K562 (cell line): ENCODE measurements at regions not wholly inside any gene's neighbourhood (a gene's known extent, or its start where the extent isn't known, plus 50 kb on each side); places are given as distances from the start of the nearest gene placed in this dataset.

Source experiments
- ATAC-seq: fragments of 200-7000 bp; cut with Tn5 transposase; 3 replicates; pipeline ENCODE4 v1.9.1; 2020; ENCODE audit warnings: moderate library complexity
- BruUV-seq: library from RNA; stranded (reverse); fragments of 400-500 nt; replicated peaks from 2 replicates; lab custom pipeline; 2021; lab: Mats Ljungman, UMichigan
- CTCF ChIA-PET: fragments of 300-600 bp; formaldehyde crosslinking; extraction: SDS; loops from one replicate; lab custom pipeline; 2021; ENCODE audit warnings: low intra/inter-chr PET ratio; lab: Yijun Ruan, JAX
- POLR2A ChIA-PET: fragments of 300-600, 350-650 bp; sonication (Branson Sonifier 250); formaldehyde crosslinking; extraction: SDS; loops from one replicate; lab custom pipeline; 2021; ENCODE audit warnings: antibody characterized with exemption, inconsistent platforms; lab: Yijun Ruan, JAX
- DNase-seq, 4 experiments: peaks; one replicate each; pipeline versions ENCODE4 v3.0.0 to v3.0.0-alpha.2; 2011 to 2018; ENCODE audit warnings: low spot score in 3 of 4, mixed read lengths in 3 of 4; ENCODE audit errors: extremely low read depth in 1 of 4
- FAIRE-seq: peaks from 2 replicates; lab custom pipeline; 2011; peaks lifted over from hg19 to GRCh38; lab: Jason Lieb, UNC
- H2AFZ ChIP-seq: 2 replicates; pipeline ENCODE4 v1.6.0; 2011; ENCODE audit warnings: low read depth, low read length, control low read depth, inconsistent platforms
- H3K27ac ChIP-seq: fragments of 200-600 bp; 3 replicates; pipeline ENCODE4 v1.8.0; 2011; ENCODE audit warnings: low read depth, mild to moderate bottlenecking, control low read depth, inconsistent platforms, low read length, moderate library complexity, mixed read lengths; ENCODE audit errors: extremely low read depth
- H3K27me3 ChIP-seq, 2 experiments: fragments of 300-600 bp in 1 of 2; 2 replicates in 1 of 2; 3 replicates in 1 of 2; pipeline versions ENCODE4 v1.6.0 to v1.8.0; 2011; ENCODE audit warnings: inconsistent platforms in 2 of 2, low read length in 2 of 2, mild to moderate bottlenecking in 1 of 2, mixed read lengths in 1 of 2, moderate library complexity in 1 of 2; ENCODE audit not compliant: control insufficient read depth in 2 of 2, insufficient read depth in 2 of 2
- H3K36me3 ChIP-seq: fragments of 300-600 bp; 3 replicates; pipeline ENCODE4 v1.8.0; 2011; ENCODE audit warnings: mild to moderate bottlenecking, low read length, inconsistent platforms; ENCODE audit not compliant: control insufficient read depth, insufficient read depth
- H3K4me1 ChIP-seq, 2 experiments: fragments of 200-600 bp in 1 of 2; replicated peaks in 1 of 2; 2 replicates in 1 of 2; 3 replicates in 1 of 2; pipeline versions ENCODE4 v1.5.1 to v1.8.0; 2011; ENCODE audit warnings: inconsistent platforms in 2 of 2, low read length in 2 of 2, mild to moderate bottlenecking in 1 of 2, mixed read lengths in 1 of 2, moderate library complexity in 1 of 2; ENCODE audit not compliant: control insufficient read depth in 2 of 2, insufficient read depth in 2 of 2
- H3K4me2 ChIP-seq: 2 replicates; pipeline ENCODE4 v1.6.1; 2011; ENCODE audit warnings: low read length, control low read depth, inconsistent platforms, mixed read lengths; ENCODE audit not compliant: insufficient read depth
- H3K4me3 ChIP-seq: fragments of 200-600 bp; sonication (generic), shearing (Covaris generic); 2 replicates; pipeline ENCODE4 v1.5.1; 2016; ENCODE audit warnings: control low read depth, inconsistent platforms
- H3K79me2 ChIP-seq: fragments of 200-600 bp; 3 replicates; pipeline ENCODE4 v1.8.0; 2011; ENCODE audit warnings: low read length, inconsistent platforms; ENCODE audit not compliant: control insufficient read depth, insufficient read depth
- H3K9ac ChIP-seq, 2 experiments: 2 replicates each; pipeline versions ENCODE4 v1.6.0 to v1.6.1; 2011; ENCODE audit warnings: low read depth in 2 of 2, low read length in 2 of 2, control low read depth in 1 of 2, inconsistent platforms in 1 of 2, mild to moderate bottlenecking in 1 of 2, mixed read lengths in 1 of 2; ENCODE audit not compliant: insufficient read depth in 1 of 2
- H3K9me1 ChIP-seq: one replicate; pipeline ENCODE4 v1.6.0; 2011; ENCODE audit warnings: inconsistent platforms, mild to moderate bottlenecking, low read length, moderate library complexity; ENCODE audit not compliant: control insufficient read depth, insufficient read depth
- H3K9me3 ChIP-seq: replicated peaks from 2 replicates; pipeline ENCODE4 v1.5.1; 2011; ENCODE audit warnings: low read depth, low read length, inconsistent platforms; ENCODE audit not compliant: control insufficient read depth, insufficient read depth
- H4K20me1 ChIP-seq: replicated peaks from 2 replicates; pipeline ENCODE4 v1.6.1; 2011; ENCODE audit warnings: low read length, inconsistent platforms, mixed read lengths; ENCODE audit not compliant: control insufficient read depth, insufficient read depth
- CCAR2 ChIP-seq: fragments of 200-400 bp; formaldehyde crosslinking; IDR thresholded peaks from 2 replicates; pipeline ENCODE4 v1.6.1; 2017; ENCODE audit warnings: mild to moderate bottlenecking, low read depth, low read length
- KDM2B ChIP-seq: fragments of 250-450 bp; sonication (Bioruptor Pico); IDR thresholded peaks from 2 replicates; pipeline ENCODE4 v1.8.0; 2021; ENCODE audit warnings: mild to moderate bottlenecking, moderate library complexity
- MAZ ChIP-seq, 2 experiments: fragments of 450-650 bp in 1 of 2; sonication (generic) in 1 of 2; formaldehyde crosslinking; IDR thresholded peaks in 1 of 2; conservative IDR thresholded peaks in 1 of 2; 2 replicates each; pipeline versions ENCODE4 v1.4.0 to v1.5.0; 2020; ENCODE audit warnings: mild to moderate bottlenecking in 1 of 2, missing genetic modification reagents in 1 of 2
- MECOM ChIP-seq: fragments of 250-450 bp; sonication (Bioruptor Pico); IDR thresholded peaks from 2 replicates; pipeline ENCODE4 v1.8.0; 2022; ENCODE audit warnings: inconsistent platforms
- ZBTB7A ChIP-seq: IDR thresholded peaks from 2 replicates; pipeline ENCODE4 v1.6.1; 2011; ENCODE audit warnings: low read depth, mild to moderate bottlenecking, low read length, moderate library complexity, borderline replicate concordance; ENCODE audit not compliant: control insufficient read depth
- WGBS: fragments of 100-300 bp; shearing (Covaris generic); methylation state at CpG from one replicate; pipeline ENCODE4 v1.1.6; 2016; ENCODE audit warnings: low coverage, mixed read lengths; ENCODE audit not compliant: insufficient coverage; ENCODE audit errors: missing lambda C conversion rate; 5-methylcytosine and 5-hydroxymethylcytosine counted together
- in situ Hi-C: fragments of 300-500 bp; cut with MboI; formaldehyde crosslinking; loops from 4 replicates; pipeline ENCODE4 v1.15.0; 2018; ENCODE audit warnings: inconsistent platforms, mixed read lengths
- intact Hi-C: fragments of 100-400 bp; cut with micrococcal nuclease; formaldehyde crosslinking; loops from 2 replicates; pipeline ENCODE4 v1.14.2; 2022
- TF ChIP-seq, protein P1 (sequence below): fragments of 450-650 bp; IDR thresholded peaks from 2 replicates; pipeline ENCODE4 v1.6.1; 2014; ENCODE audit warnings: low read depth, mild to moderate bottlenecking, moderate library complexity, borderline replicate concordance

DNA sequence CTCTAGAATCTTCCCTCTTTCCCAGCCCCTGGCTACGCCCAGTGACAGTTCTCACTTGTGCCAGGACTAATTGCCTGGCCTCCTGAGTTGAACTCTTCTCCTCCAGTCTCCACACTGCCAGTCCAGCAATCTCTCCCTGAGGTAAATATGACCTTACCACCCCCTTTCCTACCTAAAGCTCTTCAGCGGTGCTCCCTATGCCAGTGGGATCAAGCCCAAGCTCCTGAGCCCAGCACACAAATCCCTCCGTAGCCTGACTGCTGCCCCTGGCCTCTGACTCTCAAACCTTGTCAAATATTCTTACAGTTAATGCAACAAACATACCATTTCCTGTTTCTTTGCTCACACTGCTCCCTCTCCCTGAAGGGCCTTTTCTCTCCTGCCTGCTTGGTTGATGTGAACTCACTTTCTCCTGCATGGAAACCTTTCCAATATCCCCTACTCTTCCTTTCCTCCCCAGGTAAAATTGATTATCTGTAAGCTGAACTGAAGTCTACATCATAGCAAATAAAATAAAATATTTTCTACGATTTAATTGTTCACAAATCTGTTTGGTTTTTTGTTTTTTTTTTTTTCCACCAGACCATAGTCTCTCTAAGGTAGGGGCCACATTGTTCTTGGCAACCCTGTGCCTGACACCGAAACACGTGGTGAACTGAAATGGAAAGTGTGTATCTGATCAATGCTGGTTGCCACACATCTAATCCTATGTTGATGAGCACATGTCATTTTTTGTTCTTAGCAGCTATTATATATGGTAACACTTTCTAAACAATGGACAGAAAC, 147.5 kb downstream of the SLC38A6 start:
- in situ Hi-C loops (no loop called here), intact Hi-C loops (no loop called here)
- no peaks in the 10 kb centered on the region for H4K20me1 ChIP-seq
- ATAC-seq: no peak
- FAIRE-seq: no peak
- ChIA-PET POLR2A (interaction anchor here (0.6 kb wide), 1 partner anchor 458 kb away, joined by 4 read pairs; no protein-coding TSS in a partner anchor), CTCF (no interaction called here)
- no peaks in the 10 kb centered on the region for H3K36me3 ChIP-seq
- no TSS peak for BruUV-seq
- H3K4me3 ChIP-seq: no peak overlapping the region
- H3K4me2 ChIP-seq: no peak overlapping the region
- H3K9ac ChIP-seq: no peak overlapping the region
- TF ChIP-seq, protein P1, sequence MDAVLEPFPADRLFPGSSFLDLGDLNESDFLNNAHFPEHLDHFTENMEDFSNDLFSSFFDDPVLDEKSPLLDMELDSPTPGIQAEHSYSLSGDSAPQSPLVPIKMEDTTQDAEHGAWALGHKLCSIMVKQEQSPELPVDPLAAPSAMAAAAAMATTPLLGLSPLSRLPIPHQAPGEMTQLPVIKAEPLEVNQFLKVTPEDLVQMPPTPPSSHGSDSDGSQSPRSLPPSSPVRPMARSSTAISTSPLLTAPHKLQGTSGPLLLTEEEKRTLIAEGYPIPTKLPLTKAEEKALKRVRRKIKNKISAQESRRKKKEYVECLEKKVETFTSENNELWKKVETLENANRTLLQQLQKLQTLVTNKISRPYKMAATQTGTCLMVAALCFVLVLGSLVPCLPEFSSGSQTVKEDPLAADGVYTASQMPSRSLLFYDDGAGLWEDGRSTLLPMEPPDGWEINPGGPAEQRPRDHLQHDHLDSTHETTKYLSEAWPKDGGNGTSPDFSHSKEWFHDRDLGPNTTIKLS: no peak
- TF ChIP-seq KDM2B (no peak), MECOM (CRISPR knock-in tag) (no peak), CCAR2 (no peak), MAZ (CRISPR knock-in tag; conservative IDR thresholded peaks at IDR 0.05 in 1 of 2, IDR thresholded peaks at IDR 0.05 in 1 of 2) (no peak), ZBTB7A (no peak)
- no peak overlapping the region for H2AFZ ChIP-seq
- no peaks in the 10 kb centered on the region for H3K9me3 ChIP-seq
- no peaks in the 10 kb centered on the region for H3K4me1 ChIP-seq
- H3K9me1 ChIP-seq: no peaks in the 10 kb centered on the region
- peaks cover 0 to 15% of the 10 kb centered on the region in 2 experiments; a peak in 1 of 5 replicates for H3K27me3 ChIP-seq
- WGBS: 4% methylated on average over 6 of the region's 6 CpGs
- no peak for DNase-seq
- no peaks in the 10 kb centered on the region for H3K79me2 ChIP-seq
- no peak overlapping the region for H3K27ac ChIP-seq
